Esophagus (tissue), 2 donors: ENCODE measurements at regions not wholly inside any gene's neighbourhood (a gene's known extent, or its start where the extent isn't known, plus 50 kb on each side); places are given as distances from the start of the nearest gene placed in this dataset.

Source experiments
- H3K27ac ChIP-seq, 2 donors: one replicate each; pipeline ENCODE4 v1.5.1; 2013; ENCODE audit warnings: low read depth in 2 of 2, mild to moderate bottlenecking in 2 of 2, inconsistent platforms in 1 of 2, low read length in 1 of 2, moderate library complexity in 1 of 2
- H3K27me3 ChIP-seq, 2 donors: one replicate each; pipeline ENCODE4 v1.6.1; 2013; ENCODE audit warnings: low read length in 2 of 2, control low read depth in 1 of 2, mild to moderate bottlenecking in 1 of 2; ENCODE audit not compliant: insufficient read depth in 2 of 2, control insufficient read depth in 1 of 2
- H3K36me3 ChIP-seq, 2 donors: one replicate each; pipeline ENCODE4 v1.6.1; 2013; ENCODE audit warnings: low read length in 1 of 2; ENCODE audit not compliant: control insufficient read depth in 2 of 2, insufficient read depth in 2 of 2
- H3K4me1 ChIP-seq, 2 donors: one replicate each; pipeline ENCODE4 v1.6.1; 2013; ENCODE audit warnings: low read length in 1 of 2; ENCODE audit not compliant: control insufficient read depth in 2 of 2, insufficient read depth in 2 of 2
- H3K4me3 ChIP-seq, 2 donors: one replicate each; pipeline ENCODE4 v1.5.1; 2013; ENCODE audit warnings: low read length in 2 of 2, mild to moderate bottlenecking in 2 of 2, low read depth in 1 of 2, moderate library complexity in 1 of 2
- H3K9me3 ChIP-seq, 2 donors: one replicate each; pipeline ENCODE4 v1.6.1; 2013; ENCODE audit warnings: mild to moderate bottlenecking in 2 of 2, low read depth in 1 of 2, low read length in 1 of 2, moderate library complexity in 1 of 2; ENCODE audit not compliant: control insufficient read depth in 2 of 2, insufficient read depth in 1 of 2
- WGBS, 2 donors: extraction: QIAGEN DNeasy Blood & Tissue Kit; methylation state at CpG; one replicate each; pipeline ENCODE4 v1.1.7; 2013; 5-methylcytosine and 5-hydroxymethylcytosine counted together
- donor health status: healthy with polysubstance abuse.
- donor health status: Bipolar disorder and iron deficiency.

DNA sequence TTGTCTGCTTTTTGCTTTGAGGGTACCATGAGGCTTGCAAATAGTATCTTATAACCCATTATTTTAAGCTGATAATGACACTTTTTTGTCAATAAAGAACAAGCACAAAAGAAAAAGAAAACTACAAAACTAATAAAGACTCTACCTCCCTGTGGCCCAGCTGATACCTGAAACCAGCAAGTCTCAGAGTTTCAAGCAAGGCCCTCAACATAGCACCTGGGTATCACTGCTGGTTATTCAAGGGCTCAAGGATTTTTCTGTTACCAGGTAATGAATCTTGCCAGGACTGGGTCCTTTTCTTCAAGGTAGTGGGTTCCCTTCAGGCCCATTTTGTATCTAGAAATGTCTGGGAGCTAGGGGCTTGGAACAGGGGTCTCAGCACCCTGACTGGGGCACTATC is 281.6 kb upstream of the C11orf87 start:
- Histone ChIP-seq H3K4me1 (no peaks in the 10 kb centered on the region), H3K9me3 (no peaks in the 10 kb centered on the region), H3K27ac (no peak overlapping the region), H3K36me3 (no peaks in the 10 kb centered on the region), H3K4me3 (no peak overlapping the region), H3K27me3 (no peaks in the 10 kb centered on the region)

DNA sequence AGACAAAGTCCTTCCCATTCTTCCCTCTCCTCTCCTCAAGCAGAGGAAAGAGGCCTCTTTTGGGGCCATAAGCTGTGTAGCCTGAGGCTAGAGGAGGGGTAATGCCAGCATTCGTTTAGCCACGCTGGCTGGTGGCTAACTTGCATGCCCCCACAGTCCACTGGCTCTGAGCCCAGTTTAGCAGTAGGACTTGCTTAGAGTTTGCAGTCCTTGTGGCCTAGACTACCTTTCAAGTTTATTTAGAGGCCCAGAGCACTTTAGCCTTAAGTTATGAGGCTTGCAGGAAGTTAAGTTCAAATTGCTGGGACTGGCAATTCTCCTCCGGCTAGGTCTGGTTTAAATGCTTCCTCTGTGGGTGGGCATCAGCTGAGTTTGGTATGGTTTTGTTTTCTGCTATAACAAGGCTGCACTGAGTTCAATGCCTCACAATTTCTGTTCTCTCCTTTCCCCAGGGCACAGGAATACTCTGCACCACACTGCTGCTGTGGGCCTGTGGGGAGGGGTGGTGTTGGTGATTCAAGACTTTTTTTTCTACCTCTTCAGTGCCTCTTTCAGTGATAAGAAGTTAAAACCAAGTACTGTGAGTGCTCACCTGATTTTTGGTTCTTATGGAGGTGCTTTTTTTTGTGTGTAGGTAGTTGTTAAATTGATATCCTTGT is 281.0 kb upstream of the C11orf87 start:
- 68 to 70% methylated on average over 3 of the region's 3 CpGs for WGBS, 2 donors
- no peak overlapping the region for H3K4me3 ChIP-seq
- no peak overlapping the region for H3K27ac ChIP-seq
- no peaks in the 10 kb centered on the region for H3K27me3 ChIP-seq
- no peaks in the 10 kb centered on the region for H3K4me1 ChIP-seq
- no peaks in the 10 kb centered on the region for H3K9me3 ChIP-seq
- no peaks in the 10 kb centered on the region for H3K36me3 ChIP-seq

DNA sequence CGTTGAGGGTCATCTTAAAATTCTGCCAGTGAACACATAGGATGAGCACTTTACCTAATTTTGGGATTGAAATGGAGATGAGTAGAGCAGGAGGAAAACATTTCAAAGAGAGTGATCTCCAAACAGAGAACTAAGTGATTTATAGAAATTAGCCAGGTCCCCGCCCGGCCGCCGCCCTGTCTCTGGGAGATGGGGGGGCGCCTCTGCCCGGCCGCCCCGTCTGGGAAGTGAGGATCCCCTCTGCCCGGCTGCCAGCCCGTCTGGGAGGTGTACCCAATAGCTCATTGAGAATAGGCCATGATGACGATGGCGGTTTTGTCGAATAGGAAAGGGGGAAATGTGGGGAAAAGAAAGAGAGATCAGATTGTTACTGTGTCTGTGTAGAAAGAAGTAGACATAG is 276.7 kb upstream of the C11orf87 start:
- H3K27me3 ChIP-seq, result no peaks in the 10 kb centered on the region
- no peaks in the 10 kb centered on the region for H3K36me3 ChIP-seq
- H3K4me1 ChIP-seq, result no peaks in the 10 kb centered on the region
- 92 to 93% methylated on average over 13 to 14 of the region's 14 CpGs for WGBS, 2 donors
- no peak overlapping the region for H3K4me3 ChIP-seq
- H3K27ac ChIP-seq, result no peak overlapping the region
- no peaks in the 10 kb centered on the region for H3K9me3 ChIP-seq

DNA sequence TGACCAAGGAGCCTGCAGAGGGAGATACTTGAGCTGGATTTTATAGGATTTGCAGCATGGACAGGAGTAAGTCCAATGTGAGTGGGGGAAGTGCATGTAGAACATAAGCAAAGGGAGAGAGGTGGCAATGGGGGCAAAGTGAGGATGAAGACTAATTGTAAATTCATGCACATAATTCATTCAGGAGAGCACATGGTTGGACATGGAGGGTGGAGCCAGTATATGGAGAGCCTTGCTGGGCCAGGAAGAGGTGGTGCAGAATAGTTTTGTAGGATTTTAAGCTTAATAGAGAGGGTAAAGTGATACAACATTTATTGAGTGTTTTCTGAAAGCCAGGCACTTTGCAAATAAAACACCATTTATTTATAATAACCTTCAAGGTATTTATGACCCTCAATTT is 274.3 kb upstream of the C11orf87 start:
- Histone ChIP-seq H3K27me3 (no peaks in the 10 kb centered on the region), H3K9me3 (no peaks in the 10 kb centered on the region), H3K36me3 (no peaks in the 10 kb centered on the region), H3K27ac (no peak overlapping the region), H3K4me3 (no peak overlapping the region), H3K4me1 (no peaks in the 10 kb centered on the region)

DNA sequence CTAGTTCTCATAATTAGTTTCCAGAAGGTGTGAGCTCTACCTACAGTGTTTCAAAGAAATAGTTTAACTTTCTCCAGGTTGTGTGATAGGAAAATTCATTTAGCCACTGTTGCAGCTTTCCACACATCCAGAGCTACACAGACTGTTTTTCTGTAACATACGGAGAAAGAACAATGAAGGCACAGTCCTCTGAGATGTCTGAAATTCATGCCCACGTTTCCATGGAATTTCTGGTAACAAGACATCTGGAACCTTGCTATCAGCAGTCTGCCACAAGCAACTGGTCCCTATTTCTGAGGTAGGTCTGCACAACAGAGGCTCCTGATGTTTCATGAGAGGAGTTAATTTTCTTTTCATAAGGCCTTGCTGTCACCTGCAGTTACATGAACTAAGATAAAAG is 273.3 kb upstream of the C11orf87 start:
- Histone ChIP-seq H3K36me3 (no peaks in the 10 kb centered on the region), H3K4me3 (no peak overlapping the region), H3K27me3 (no peaks in the 10 kb centered on the region), H3K27ac (no peak overlapping the region), H3K4me1 (no peaks in the 10 kb centered on the region), H3K9me3 (no peaks in the 10 kb centered on the region)
- 61 to 73% methylated on average over 2 of the region's 2 CpGs for WGBS, 2 donors

DNA sequence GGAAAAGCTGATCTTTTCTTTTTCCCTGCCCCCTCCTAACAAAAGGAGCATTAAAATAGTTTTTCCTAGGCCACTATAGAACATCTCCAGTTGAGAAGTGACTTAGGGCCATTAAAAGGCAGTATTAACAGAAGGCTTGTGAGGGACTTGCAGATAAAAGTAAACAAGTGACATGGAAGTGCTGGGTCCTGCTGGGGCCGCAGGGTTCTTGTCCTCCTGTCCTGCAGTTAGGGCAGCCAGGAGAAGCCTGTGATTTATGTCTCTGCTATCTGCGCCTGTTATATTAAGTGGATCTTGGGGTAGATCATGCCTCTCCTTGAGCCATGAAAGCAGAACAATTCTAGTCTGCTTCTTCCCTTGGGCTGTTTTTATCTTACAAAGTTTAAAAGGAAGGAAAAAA is 271.4 kb upstream of the C11orf87 start:
- Histone ChIP-seq H3K36me3 (no peaks in the 10 kb centered on the region), H3K27ac (no peak overlapping the region), H3K4me3 (no peak overlapping the region), H3K4me1 (no peaks in the 10 kb centered on the region), H3K9me3 (no peaks in the 10 kb centered on the region), H3K27me3 (no peaks in the 10 kb centered on the region)
- WGBS, 2 donors, result 64 to 72% methylated on average over 2 of the region's 2 CpGs

DNA sequence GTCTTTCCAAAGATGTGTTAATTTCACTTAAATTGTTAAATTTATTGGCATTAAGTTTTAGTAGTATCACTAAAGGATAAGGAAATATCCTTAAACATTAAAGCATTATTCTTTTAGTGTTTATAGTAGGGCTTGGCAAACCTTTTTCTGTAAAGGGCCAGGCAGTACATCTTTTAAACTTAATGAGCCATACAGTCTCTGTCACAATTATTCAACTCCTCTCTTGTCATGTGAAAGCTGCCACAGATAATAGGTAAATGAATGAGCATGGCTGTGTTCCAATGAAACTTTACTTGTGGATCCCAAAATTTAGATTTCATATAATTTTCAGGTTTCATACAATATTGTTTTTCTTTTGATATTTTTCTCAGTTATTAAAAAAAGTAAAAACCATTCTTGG is 268.2 kb upstream of the C11orf87 start:
- no peaks in the 10 kb centered on the region for H3K27me3 ChIP-seq
- no peaks in the 10 kb centered on the region for H3K9me3 ChIP-seq

DNA sequence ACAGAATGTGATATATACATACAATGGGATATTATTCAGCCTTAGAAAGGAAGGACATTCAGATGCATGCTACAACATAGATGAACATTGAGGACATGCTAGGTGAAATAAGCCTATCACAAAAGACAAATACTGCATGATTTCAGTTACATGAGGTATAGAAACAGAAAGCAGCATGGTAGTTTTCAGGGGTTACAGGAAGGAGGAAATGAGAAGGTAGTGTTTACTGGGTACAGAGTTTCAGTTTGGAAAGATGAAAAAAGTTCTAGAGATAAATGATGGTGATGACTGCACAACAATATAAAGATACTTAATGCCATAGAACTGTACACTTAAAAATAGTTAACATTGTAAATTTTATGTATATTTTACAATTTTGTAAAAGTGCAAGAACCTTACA is 266.7 kb upstream of the C11orf87 start:
- Histone ChIP-seq H3K36me3 (no peaks in the 10 kb centered on the region), H3K27ac (no peak overlapping the region), H3K4me3 (no peak overlapping the region), H3K27me3 (no peaks in the 10 kb centered on the region), H3K4me1 (no peaks in the 10 kb centered on the region), H3K9me3 (no peaks in the 10 kb centered on the region)

More for the DNA sequence above, 268.2 kb upstream of the C11orf87 start:
- Histone ChIP-seq H3K4me1 (no peaks in the 10 kb centered on the region), H3K27ac (no peak overlapping the region), H3K36me3 (no peaks in the 10 kb centered on the region), H3K4me3 (no peak overlapping the region)

DNA sequence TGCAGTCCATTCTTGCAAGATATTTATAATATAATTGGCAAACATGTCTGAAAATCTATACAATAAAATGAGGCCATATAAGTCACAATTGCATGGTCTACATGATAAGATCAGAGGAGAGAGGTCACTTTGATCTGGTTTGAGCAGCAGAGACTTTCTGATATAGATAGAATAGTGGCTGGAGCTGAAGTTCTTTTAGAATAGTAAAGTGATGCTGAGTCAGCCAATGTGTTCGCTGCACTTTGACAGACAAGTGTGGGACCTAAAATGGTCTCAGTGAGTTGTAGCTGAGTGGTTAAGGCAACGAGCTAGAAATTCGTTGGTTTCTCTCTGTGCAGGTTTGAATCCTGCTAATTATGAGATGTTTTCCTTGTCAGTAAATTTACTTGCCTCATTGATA is 257.0 kb upstream of the C11orf87 start:
- Histone ChIP-seq H3K4me1 (no peaks in the 10 kb centered on the region), H3K36me3 (no peaks in the 10 kb centered on the region), H3K27me3 (no peaks in the 10 kb centered on the region), H3K27ac (no peak overlapping the region), H3K4me3 (no peak overlapping the region), H3K9me3 (no peaks in the 10 kb centered on the region)
- WGBS, 2 donors, result 71 to 84% methylated on average over 3 of the region's 3 CpGs

DNA sequence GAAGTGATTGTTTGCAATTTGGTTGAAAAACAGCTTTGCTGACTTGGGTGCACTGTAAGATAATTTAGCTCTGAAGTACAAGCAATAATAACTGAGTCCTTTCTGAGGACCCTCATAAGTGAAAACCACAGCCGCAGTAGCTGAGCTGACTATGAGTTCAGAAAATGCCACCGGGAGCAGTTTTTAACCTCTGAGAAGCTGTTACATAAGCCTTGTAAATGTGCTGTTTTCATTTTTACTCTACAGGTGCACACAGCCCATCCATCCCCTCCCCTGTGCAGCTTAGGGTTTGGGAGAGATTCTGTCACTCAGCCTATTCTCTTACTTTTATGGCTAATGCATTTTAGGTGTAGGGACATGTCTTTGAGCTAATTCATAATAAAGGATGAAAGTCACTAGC is 255.5 kb upstream of the C11orf87 start:
- H3K27ac ChIP-seq, result no peak overlapping the region
- 92% methylated on average over 2 of the region's 2 CpGs for WGBS, 2 donors

More for the DNA sequence above, 255.5 kb upstream of the C11orf87 start:
- Histone ChIP-seq H3K36me3 (no peaks in the 10 kb centered on the region), H3K9me3 (no peaks in the 10 kb centered on the region), H3K4me1 (no peaks in the 10 kb centered on the region), H3K4me3 (no peak overlapping the region), H3K27me3 (no peaks in the 10 kb centered on the region)
